ENCODE measurements at regions not wholly inside any gene's neighbourhood (a gene's known extent, or its start where the extent isn't known, plus 50 kb on each side); places are given as distances from the start of the nearest gene placed in this dataset.
"Not testable (repeated sequence)": the region's sequence is repeated elsewhere in the genome, so short reads cannot be mapped to it uniquely, and the experiment has no call there.

DNA sequence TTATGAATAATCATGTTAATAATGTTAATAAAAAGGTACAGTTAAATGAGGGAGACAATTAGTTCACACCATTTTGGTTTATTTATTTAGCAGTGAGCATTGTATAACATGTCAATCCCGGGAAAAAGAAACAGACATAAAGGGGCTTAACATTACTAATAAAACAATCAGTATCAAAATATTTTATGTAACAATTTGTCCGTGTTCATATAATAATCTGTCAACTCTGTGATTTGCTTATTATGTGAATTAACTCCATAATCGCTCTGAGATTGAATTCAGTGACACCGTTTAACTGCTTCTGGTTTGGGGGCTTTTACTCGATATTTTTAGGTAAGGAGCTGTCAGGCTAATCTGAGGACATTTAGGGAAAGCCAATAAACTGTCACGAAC lies 95.8 kb upstream of the HMGA2 start:
- no peak for DNase-seq (ENCODE audit: extremely low spot score in 2 of 2)
- intact Hi-C loops (cut with DNase I) = no loop called here
- peaks cover 8% of the 10 kb centered on the region for H3K27me3 ChIP-seq
- no peaks in the 10 kb centered on the region for H3K36me3 ChIP-seq
- no peak overlapping the region for H3K4me3 ChIP-seq
- H3K4me1 ChIP-seq = peaks cover 8% of the 10 kb centered on the region
- no peaks in the 10 kb centered on the region for H3K9me3 ChIP-seq
- TF ChIP-seq POLR2A (IDR thresholded peaks at IDR 0.05) = no peak
- TF ChIP-seq, protein P1, sequence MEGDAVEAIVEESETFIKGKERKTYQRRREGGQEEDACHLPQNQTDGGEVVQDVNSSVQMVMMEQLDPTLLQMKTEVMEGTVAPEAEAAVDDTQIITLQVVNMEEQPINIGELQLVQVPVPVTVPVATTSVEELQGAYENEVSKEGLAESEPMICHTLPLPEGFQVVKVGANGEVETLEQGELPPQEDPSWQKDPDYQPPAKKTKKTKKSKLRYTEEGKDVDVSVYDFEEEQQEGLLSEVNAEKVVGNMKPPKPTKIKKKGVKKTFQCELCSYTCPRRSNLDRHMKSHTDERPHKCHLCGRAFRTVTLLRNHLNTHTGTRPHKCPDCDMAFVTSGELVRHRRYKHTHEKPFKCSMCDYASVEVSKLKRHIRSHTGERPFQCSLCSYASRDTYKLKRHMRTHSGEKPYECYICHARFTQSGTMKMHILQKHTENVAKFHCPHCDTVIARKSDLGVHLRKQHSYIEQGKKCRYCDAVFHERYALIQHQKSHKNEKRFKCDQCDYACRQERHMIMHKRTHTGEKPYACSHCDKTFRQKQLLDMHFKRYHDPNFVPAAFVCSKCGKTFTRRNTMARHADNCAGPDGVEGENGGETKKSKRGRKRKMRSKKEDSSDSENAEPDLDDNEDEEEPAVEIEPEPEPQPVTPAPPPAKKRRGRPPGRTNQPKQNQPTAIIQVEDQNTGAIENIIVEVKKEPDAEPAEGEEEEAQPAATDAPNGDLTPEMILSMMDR (IDR thresholded peaks at IDR 0.05) = no peak
- TF ChIP-seq POLR2AphosphoS5 (IDR thresholded peaks at IDR 0.05; ENCODE audit: insufficient read depth in 1 of 2, low read depth in 1 of 2) = no peak
- H3K27ac ChIP-seq = no peak overlapping the region

DNA sequence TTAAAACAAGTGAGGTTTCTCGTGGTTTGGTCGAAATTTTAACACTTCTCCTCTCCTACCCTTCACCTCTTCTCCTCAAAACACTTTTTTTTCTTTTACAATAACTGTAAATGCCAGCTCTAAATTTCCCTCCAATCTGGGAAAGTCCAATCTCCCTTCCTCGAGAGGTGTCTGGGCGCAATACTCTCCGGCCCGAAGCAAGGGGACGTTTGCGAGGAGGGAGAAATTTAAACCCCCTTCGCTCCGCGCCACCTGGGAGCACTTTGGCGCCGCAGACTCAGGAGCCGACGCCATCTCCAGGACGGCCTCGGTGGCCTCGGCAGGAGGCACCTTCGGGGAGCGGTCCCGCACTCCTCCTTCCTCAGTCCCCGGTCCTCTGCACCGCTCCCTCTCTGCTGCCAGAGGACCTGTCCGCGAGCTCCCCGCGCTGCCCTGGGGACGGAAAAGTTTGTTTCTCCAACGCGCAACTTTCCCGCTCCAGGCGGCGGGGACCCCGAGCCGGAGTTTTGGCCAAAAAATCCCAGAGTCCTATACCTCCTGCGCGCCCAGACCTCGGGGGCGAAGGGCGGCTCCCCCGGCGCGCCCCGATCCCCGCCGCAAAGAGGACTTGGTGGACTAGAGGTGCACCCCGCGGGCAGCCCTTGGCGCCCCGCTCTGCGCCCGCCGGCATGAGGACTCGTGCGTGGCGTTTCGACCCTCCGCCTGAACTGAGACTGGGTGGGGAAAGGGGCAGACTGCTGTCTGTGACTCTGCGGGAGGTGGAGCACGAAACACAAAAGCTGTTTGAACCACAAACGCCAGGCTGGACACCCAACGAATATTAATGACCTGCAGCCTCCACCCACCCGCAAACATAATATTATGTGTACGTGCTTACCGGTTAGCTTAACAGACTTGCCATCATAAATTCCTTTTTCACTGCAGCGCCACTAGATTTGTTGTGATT lies 95.2 kb upstream of the HMGA2 start:
- no peak for DNase-seq (ENCODE audit: extremely low spot score in 2 of 2)
- no peak overlapping the region for H3K4me3 ChIP-seq
- intact Hi-C loops (cut with DNase I) = no loop called here
- TF ChIP-seq POLR2AphosphoS5 (IDR thresholded peaks at IDR 0.05; ENCODE audit: insufficient read depth in 1 of 2, low read depth in 1 of 2) = no peak
- TF ChIP-seq, protein P1 (IDR thresholded peaks at IDR 0.05) = no peak
- TF ChIP-seq POLR2A (IDR thresholded peaks at IDR 0.05) = no peak
- peaks cover 8% of the 10 kb centered on the region for H3K4me1 ChIP-seq
- peaks cover 8% of the 10 kb centered on the region for H3K27me3 ChIP-seq
- no peaks in the 10 kb centered on the region for H3K9me3 ChIP-seq
- H3K36me3 ChIP-seq = no peaks in the 10 kb centered on the region
- H3K27ac ChIP-seq = no peak overlapping the region

DNA sequence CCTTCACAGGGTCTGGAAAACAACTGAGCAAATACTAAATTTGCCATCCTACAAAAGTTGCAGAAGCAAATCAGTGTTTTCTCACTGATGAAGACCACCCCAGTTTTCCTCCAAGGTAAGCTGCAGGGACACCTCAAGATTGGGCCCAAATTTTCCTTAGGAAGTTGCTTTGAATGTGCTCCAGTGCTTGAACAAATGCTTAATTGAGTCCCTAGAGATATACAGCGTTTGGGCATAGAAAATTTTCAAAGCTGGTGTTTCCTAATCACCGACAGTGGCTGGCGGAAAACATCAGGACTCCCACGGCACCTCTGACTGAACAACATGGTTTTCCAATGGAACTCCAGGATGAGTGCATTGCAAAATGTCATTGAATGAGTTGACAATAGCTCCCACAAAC lies 92.5 kb upstream of the HMGA2 start:
- no peak for DNase-seq (ENCODE audit: extremely low spot score in 2 of 2)
- intact Hi-C loops (cut with DNase I) = no loop called here
- H3K27me3 ChIP-seq = peaks cover 8% of the 10 kb centered on the region

DNA sequence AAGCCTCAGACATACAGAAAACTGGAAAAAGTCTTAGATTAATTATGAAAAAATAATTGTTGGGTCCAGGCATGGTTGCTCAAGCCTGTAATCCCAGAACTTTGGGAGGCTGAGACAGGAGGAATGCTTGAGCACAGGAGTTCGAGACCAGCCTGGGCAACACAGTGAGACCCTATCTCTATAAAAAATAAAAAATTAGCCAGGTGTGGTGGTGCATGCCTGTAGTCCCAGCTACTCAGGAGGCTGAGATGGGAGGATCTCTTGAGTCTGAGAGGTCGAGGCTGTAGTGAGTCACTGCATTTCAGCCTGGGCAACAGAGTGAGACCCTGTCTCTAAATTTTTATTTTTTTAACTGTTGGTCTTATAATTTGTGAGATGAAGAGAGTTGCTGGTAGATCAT lies 90.6 kb upstream of the HMGA2 start:
- H3K4me1 ChIP-seq; H3K36me3 ChIP-seq; DNase-seq (ENCODE audit: extremely low spot score in 2 of 2); H3K27ac ChIP-seq; intact Hi-C loops (cut with DNase I); H3K4me3 ChIP-seq; H3K9me3 ChIP-seq; H3K27me3 ChIP-seq: not testable (repeated sequence)

More for the DNA sequence above, 92.5 kb upstream of the HMGA2 start:
- H3K27ac ChIP-seq = no peak overlapping the region
- H3K9me3 ChIP-seq = no peaks in the 10 kb centered on the region
- TF ChIP-seq POLR2A (IDR thresholded peaks at IDR 0.05) = no peak
- TF ChIP-seq, protein P1 (IDR thresholded peaks at IDR 0.05) = no peak
- no peak for TF ChIP-seq POLR2AphosphoS5 (IDR thresholded peaks at IDR 0.05; ENCODE audit: insufficient read depth in 1 of 2, low read depth in 1 of 2)
- peaks cover 8% of the 10 kb centered on the region for H3K4me1 ChIP-seq
- no peaks in the 10 kb centered on the region for H3K36me3 ChIP-seq
- H3K4me3 ChIP-seq = no peak overlapping the region

DNA sequence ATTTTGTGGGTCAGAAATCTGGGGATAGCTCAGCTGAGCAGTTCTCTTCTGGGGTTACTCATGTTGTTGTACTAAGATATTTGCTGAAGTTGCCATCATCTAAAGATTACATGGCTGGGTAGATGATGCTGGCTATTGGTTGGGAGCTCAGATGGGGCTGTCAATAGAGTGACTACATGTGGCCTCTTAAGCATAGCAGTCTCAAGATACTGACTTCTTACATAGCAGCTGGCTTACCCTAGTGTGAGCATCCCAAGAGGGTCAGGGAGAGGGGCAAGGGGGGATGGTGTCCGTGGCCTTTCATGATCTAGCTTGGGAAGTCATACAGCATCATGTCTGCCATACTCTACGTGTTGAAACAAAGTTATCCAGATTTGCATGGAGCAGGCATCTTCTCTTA lies 90.1 kb upstream of the HMGA2 start:
- TF ChIP-seq POLR2AphosphoS5 (IDR thresholded peaks at IDR 0.05; ENCODE audit: insufficient read depth in 1 of 2, low read depth in 1 of 2) (no peak), POLR2A (IDR thresholded peaks at IDR 0.05) (no peak)
- TF ChIP-seq, protein P1 (IDR thresholded peaks at IDR 0.05) = no peak
- Histone ChIP-seq H3K27ac (no peak overlapping the region), H3K4me3 (no peak overlapping the region), H3K4me1 (peaks cover 3% of the 10 kb centered on the region), H3K27me3 (peaks cover under 1% of the 10 kb centered on the region), H3K9me3 (no peaks in the 10 kb centered on the region), H3K36me3 (no peaks in the 10 kb centered on the region)
- intact Hi-C loops (cut with DNase I) = no loop called here
- no peak for DNase-seq (ENCODE audit: extremely low spot score in 2 of 2)

All from vagina (tissue), 2 donors.